SU-DHL-6 (cell line): ENCODE measurements at regions not wholly inside any gene's neighbourhood (a gene's known extent, or its start where the extent isn't known, plus 50 kb on each side); places are given as distances from the start of the nearest gene placed in this dataset.

Source experiments
- EZH2phosphoT487 ChIP-seq: fragments of 200-600 bp; sonication (generic), shearing (Covaris generic); conservative IDR thresholded peaks from 2 replicates; pipeline ENCODE4 v1.6.1; 2018; ENCODE audit warnings: mild to moderate bottlenecking, antibody characterized with exemption, low read length, moderate library complexity, mixed read lengths
- TF ChIP-seq, protein P1 (sequence below): fragments of 200-600 bp; sonication (generic); IDR thresholded peaks from one replicate; pipeline ENCODE4 v1.5.1; 2017; ENCODE audit warnings: antibody characterized with exemption, mild to moderate bottlenecking, low read length, moderate library complexity; ENCODE audit not compliant: insufficient read depth, poor library complexity, severe bottlenecking

- TF ChIP-seq, protein P1, sequence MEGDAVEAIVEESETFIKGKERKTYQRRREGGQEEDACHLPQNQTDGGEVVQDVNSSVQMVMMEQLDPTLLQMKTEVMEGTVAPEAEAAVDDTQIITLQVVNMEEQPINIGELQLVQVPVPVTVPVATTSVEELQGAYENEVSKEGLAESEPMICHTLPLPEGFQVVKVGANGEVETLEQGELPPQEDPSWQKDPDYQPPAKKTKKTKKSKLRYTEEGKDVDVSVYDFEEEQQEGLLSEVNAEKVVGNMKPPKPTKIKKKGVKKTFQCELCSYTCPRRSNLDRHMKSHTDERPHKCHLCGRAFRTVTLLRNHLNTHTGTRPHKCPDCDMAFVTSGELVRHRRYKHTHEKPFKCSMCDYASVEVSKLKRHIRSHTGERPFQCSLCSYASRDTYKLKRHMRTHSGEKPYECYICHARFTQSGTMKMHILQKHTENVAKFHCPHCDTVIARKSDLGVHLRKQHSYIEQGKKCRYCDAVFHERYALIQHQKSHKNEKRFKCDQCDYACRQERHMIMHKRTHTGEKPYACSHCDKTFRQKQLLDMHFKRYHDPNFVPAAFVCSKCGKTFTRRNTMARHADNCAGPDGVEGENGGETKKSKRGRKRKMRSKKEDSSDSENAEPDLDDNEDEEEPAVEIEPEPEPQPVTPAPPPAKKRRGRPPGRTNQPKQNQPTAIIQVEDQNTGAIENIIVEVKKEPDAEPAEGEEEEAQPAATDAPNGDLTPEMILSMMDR = no peak
- TF ChIP-seq EZH2phosphoT487 = no peak
Observed at GRCh38 chr4:116015062-116015461, 901.6 kb upstream of the NDST4 start.
